GM13976 (cell line): ENCODE measurements at regions not wholly inside any gene's neighbourhood (a gene's known extent, or its start where the extent isn't known, plus 50 kb on each side); places are given as distances from the start of the nearest gene placed in this dataset.

Source experiments
- DNase-seq: peaks from one replicate; pipeline ENCODE4 v3.0.0; 2012; ENCODE audit warnings: low spot score
- CTCF ChIP-seq: IDR thresholded peaks from 2 replicates; pipeline ENCODE4 v1.5.1; 2012; ENCODE audit warnings: borderline replicate concordance, mild to moderate bottlenecking; ENCODE audit not compliant: insufficient read depth; ENCODE audit errors: extremely low read depth, missing control alignments, control extremely low read depth
- in situ Hi-C: fragments of 300-500 bp; cut with MboI; formaldehyde crosslinking; loops from one replicate; pipeline ENCODE4 v1.12.0; 2022; ENCODE audit warnings: low sequenced_read_pairs, mixed read lengths, inconsistent platforms; ENCODE audit not compliant: unreplicated experiment

DNA sequence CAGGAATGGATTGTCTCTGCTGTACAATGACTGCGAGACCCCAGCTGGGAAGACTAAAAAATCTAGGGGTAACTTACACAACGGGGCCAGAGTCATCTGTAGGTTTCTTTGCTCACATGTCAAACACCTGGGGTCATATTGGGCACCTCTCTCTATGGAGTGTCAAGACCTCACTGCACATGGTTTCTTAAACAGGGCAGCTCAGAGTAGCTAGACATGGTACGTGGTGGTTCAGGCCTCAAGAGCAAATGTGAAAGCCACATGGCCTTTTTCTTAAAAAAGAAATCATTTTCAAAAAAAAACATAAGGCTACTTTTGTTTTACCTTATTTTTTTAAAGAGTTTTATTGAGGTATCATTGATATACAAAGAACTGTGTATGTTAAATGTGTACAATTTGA lies 162.2 kb upstream of the ITGB1 start:
- in situ Hi-C loops = no loop called here
- DNase-seq = no peak
- TF ChIP-seq CTCF = no peak

DNA sequence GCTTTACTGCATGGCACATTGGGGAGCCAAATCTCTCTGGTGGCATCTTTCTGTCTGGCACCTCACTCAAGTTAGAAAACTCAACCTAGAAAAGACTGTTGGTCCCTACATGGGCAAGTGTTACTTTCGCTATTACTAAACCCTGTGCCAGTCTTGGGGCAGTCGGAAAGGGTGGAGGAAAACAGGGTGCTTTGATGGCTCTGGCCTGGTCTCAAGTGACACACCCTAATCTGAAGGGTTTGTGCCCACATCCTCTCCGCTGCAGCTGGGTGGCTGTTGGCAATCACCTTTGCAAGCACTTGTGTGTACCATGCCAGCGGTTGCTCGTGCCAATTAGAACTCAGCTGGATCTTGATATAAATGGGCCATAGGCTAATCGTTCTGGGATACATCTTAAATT lies 159.8 kb upstream of the ITGB1 start:
- TF ChIP-seq CTCF = no peak
- no peak for DNase-seq
- in situ Hi-C loops = no loop called here

- DNase-seq = no peak
- in situ Hi-C loops = no loop called here
- no peak for TF ChIP-seq CTCF
These were observed 159.2 kb upstream of the ITGB1 start for GRCh38 chr10:33117230-33117629.

GRCh38 chr10:33115738-33116719 lies 158.0 kb upstream of the ITGB1 start:
- TF ChIP-seq CTCF = peak; percentile 5
- in situ Hi-C loops = no loop called here
- no peak for DNase-seq

GRCh38 chr10:33114451-33114952 lies 156.5 kb upstream of the ITGB1 start:
- in situ Hi-C loops = no loop called here
- TF ChIP-seq CTCF = no peak
- DNase-seq = no peak

DNA sequence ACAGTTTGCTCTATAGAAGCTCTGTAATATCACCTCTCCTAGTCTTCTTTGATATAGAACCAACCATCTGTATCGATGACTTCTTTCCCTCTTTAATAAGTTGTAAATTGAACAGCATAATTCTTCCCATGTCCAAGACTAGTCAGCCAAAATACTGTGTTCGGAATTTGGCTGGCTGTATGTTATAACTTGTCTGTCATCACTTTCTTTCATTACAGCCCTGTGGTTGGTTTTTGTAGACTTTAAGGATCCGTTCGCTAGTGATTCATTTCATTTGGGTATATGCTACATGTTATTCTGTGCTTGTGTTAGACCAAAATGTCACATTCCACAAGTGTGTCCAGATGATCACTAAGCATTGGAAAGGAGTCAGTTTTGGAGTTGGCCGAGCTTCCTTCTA lies 155.4 kb upstream of the ITGB1 start:
- DNase-seq = no peak
- in situ Hi-C loops = no loop called here

More for the DNA sequence above, 155.4 kb upstream of the ITGB1 start:
- no peak for TF ChIP-seq CTCF
